NCI-H524 (cell line): ENCODE measurements at regions not wholly inside any gene's neighbourhood (a gene's known extent, or its start where the extent isn't known, plus 50 kb on each side); places are given as distances from the start of the nearest gene placed in this dataset.
A peak's percentile ranks its signal among the peaks of the same experiment; 100 is the strongest.
"Not testable (repeated sequence)": the region's sequence is repeated elsewhere in the genome, so short reads cannot be mapped to it uniquely, and the experiment has no call there.

Source experiments
- DNase-seq, 2 experiments: peaks; one replicate each; lab custom pipeline; 2025; lab: John Stamatoyannopoulos, UW

- no peak for DNase-seq
Observed at GRCh38 chr15:66884115-66884622, 181.2 kb upstream of the SMAD3 start.

- DNase-seq, result no peak
Observed at GRCh38 chr15:66884661-66885237, 180.7 kb upstream of the SMAD3 start.

- DNase-seq, result no peak
Observed at GRCh38 chr15:66885281-66885915, 180.0 kb upstream of the SMAD3 start.

GRCh38 chr15:66886241-66886675 is 179.1 kb upstream of the SMAD3 start:
- DNase-seq, result no peak

GRCh38 chr15:66886686-66887273 is 178.6 kb upstream of the SMAD3 start:
- DNase-seq, result peak in 1 of 2 experiments; percentile 42

GRCh38 chr15:66889298-66889697 is 176.1 kb upstream of the SMAD3 start:
- not testable (repeated sequence) for DNase-seq

- DNase-seq, result no peak
Observed at GRCh38 chr15:66891776-66892175, 173.6 kb upstream of the SMAD3 start.

GRCh38 chr15:66893294-66893693 is 172.1 kb upstream of the SMAD3 start:
- no peak for DNase-seq

- no peak for DNase-seq
Observed at GRCh38 chr15:66894363-66894762, 171.0 kb upstream of the SMAD3 start.

- DNase-seq, result no peak
Observed at GRCh38 chr15:66894986-66895780, 170.2 kb upstream of the SMAD3 start.

GRCh38 chr15:66895794-66896453 is 169.5 kb upstream of the SMAD3 start:
- DNase-seq, result no peak

- no peak for DNase-seq
Observed at GRCh38 chr15:66896611-66897010, 168.8 kb upstream of the SMAD3 start.

- DNase-seq, result no peak
Observed at GRCh38 chr15:66897416-66897815, 168.0 kb upstream of the SMAD3 start.

GRCh38 chr15:66897971-66898370 is 167.4 kb upstream of the SMAD3 start:
- no peak for DNase-seq

- no peak for DNase-seq
Observed at GRCh38 chr15:66898656-66899386, 166.6 kb upstream of the SMAD3 start.

GRCh38 chr15:66899555-66900350 is 165.6 kb upstream of the SMAD3 start:
- DNase-seq, result no peak

GRCh38 chr15:66900586-66901310 is 164.7 kb upstream of the SMAD3 start:
- no peak for DNase-seq

- no peak for DNase-seq
Observed at GRCh38 chr15:66901336-66902100, 163.9 kb upstream of the SMAD3 start.

GRCh38 chr15:66905185-66905584 is 160.2 kb upstream of the SMAD3 start:
- no peak for DNase-seq
